Activated T-helper 1 cell treated with anti-CD3 and anti-CD28 coated beads, Interleukin-12 subunit alpha, Interleukin-12 subunit beta, Interleukin-2, Interleukin-4 antibody, amounts not matched to agents 30 ng/mL and 10 ng/mL and 1 ng/mL, durations not matched to agents 14 hours and 24 hours and 36 hours (primary cell): ENCODE measurements at regions not wholly inside any gene's neighbourhood (a gene's known extent, or its start where the extent isn't known, plus 50 kb on each side); places are given as distances from the start of the nearest gene placed in this dataset.
"Not testable (repeated sequence)": the region's sequence is repeated elsewhere in the genome, so short reads cannot be mapped to it uniquely, and the experiment has no call there.

Experiments
- DNase-seq: peaks from one replicate; pipeline ENCODE4 v3.0.0; 2021; ENCODE audit warnings: low spot score
- H3K27ac Mint-ChIP-seq: one replicate; pipeline ENCODE4 v1.8.0; 2021; ENCODE audit warnings: mild to moderate bottlenecking, mixed read lengths
- H3K27me3 Mint-ChIP-seq: one replicate; pipeline ENCODE4 v1.8.0; 2022; ENCODE audit warnings: mild to moderate bottlenecking, moderate library complexity, mixed read lengths; ENCODE audit not compliant: insufficient read depth
- H3K36me3 Mint-ChIP-seq: one replicate; pipeline ENCODE4 v1.8.0; 2021; ENCODE audit warnings: low read depth, mixed read lengths
- H3K4me1 Mint-ChIP-seq: one replicate; pipeline ENCODE4 v1.8.0; 2021; ENCODE audit warnings: low read depth, mixed read lengths
- H3K4me3 Mint-ChIP-seq: one replicate; pipeline ENCODE4 v1.8.0; 2021; ENCODE audit warnings: mild to moderate bottlenecking, moderate library complexity, mixed read lengths
- H3K9me3 Mint-ChIP-seq: one replicate; pipeline ENCODE4 v1.8.0; 2021; ENCODE audit warnings: mixed read lengths
- intact Hi-C: fragments of 100-400 bp; cut with micrococcal nuclease; formaldehyde crosslinking; loops from one replicate; pipeline ENCODE4 v1.15.1; 2024

DNA sequence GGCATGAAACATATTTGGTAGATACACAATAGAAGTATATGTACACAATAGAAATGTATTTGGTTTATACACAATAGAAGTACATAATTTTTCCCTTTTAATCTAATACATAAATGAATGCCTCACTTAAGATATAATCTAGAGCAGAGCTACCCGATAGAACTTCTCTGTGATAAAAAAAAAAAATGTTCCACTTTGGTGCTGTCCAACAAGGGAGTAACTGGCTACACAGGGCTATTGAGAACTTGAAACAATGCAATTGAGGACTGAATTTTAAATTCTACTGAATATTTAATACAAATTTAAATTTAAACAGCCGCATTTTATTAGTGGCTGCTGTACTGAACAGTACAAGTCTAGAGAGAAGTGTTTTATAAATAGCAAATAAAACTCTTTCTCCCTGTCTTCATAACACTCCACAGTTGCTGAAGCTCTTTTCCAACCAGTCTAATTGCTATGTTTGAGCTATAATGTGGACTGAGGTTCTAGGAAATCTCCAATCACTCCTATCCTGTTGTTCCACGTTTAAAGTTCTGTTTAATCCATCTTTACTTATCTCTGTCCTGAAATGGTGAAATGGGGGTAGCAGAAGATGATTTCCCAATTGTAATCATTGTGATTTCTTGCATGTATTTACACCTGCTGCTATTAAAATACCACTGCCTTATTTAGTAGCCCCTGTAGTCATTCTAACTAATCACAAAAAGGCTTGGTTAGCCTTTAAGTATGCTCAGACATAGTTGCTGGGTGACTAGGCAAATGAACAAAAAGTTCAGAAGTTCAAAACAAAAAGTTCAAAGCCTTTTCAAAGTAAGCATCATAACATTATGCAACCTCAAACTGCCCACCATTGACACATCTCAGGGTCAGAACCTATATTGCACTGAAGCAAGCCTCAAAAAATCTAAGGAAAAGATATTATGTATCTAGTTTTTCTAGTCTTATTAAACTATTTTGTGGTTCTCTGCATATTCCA, 192.3 kb upstream of the C1orf87 start:
- Mint-ChIP-seq H3K4me1 (no peaks in the 10 kb centered on the region), H3K36me3 (no peaks in the 10 kb centered on the region), H3K27ac (no peak overlapping the region), H3K4me3 (no peak overlapping the region), H3K27me3 (no peaks in the 10 kb centered on the region), H3K9me3 (no peaks in the 10 kb centered on the region)
- intact Hi-C loops = no loop called here
- no peak for DNase-seq

DNA sequence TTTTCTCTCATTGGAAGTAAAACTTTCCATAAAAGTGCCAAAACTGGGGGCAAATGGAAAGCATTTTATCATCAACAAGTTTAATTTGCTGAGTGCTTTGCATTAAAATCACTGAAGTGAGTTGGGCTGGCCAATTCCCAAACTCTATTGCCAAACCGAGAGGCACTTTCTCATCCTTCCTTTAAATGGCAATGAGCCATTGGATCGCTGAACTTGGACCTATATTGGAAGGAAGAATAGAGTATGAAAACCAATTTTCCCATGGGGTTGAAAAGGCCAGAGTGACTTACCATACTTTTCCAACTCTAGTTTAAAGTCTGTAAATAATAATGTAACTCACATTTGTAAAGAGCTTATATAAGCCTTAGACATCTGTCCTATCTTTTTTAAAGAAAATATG, 189.1 kb upstream of the C1orf87 start:
- no peak for DNase-seq
- H3K4me1 Mint-ChIP-seq = no peaks in the 10 kb centered on the region
- H3K4me3 Mint-ChIP-seq = no peak overlapping the region
- no peak overlapping the region for H3K27ac Mint-ChIP-seq
- H3K27me3 Mint-ChIP-seq = peaks cover 1% of the 10 kb centered on the region
- H3K9me3 Mint-ChIP-seq = no peaks in the 10 kb centered on the region
- intact Hi-C loops = no loop called here
- no peaks in the 10 kb centered on the region for H3K36me3 Mint-ChIP-seq

DNA sequence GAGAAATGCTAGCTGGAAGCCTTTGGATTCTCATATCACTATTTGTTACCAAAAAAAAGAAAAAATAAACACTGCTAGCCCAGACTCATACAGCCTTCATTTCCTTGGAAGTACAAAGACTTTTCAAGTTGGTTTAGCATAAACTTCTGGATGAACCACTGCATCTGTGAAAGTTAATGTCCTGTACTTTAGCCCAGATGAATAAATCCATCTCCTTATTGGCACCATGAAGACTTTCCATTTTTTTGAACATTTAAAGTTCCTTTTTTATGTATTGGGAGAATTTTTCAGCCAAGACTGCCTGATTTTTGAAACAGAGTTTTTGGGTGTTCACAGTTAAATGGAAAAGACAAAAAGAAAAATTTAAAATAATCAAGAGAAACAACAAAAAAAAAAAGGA, 184.0 kb upstream of the C1orf87 start:
- DNase-seq = no peak
- intact Hi-C loops = no loop called here
- Mint-ChIP-seq H3K27me3 (peaks cover 1% of the 10 kb centered on the region), H3K4me3 (no peak overlapping the region), H3K4me1 (no peaks in the 10 kb centered on the region), H3K9me3 (no peaks in the 10 kb centered on the region), H3K36me3 (no peaks in the 10 kb centered on the region), H3K27ac (no peak overlapping the region)

DNA sequence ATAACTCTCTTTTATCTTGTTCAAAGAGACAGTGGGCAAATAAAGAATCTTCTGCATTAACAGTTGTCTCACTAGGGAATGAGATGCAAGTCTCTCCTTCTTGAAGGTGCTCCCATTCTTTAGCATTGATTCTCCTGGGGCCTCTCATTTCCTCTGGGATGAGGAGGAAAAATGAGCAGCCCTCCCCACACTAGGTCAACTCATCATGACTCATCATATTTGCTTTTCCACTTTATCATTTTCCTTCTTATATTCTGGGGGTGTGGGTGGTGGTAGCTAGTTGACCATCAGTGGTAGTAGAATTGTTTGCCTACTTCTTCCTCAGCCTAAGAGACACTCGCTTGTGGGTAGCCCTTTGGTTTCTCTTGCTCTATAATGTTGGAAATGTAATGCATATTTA, 182.0 kb upstream of the C1orf87 start:
- Mint-ChIP-seq H3K4me1 (no peaks in the 10 kb centered on the region), H3K27me3 (peaks cover 1% of the 10 kb centered on the region), H3K27ac (no peak overlapping the region), H3K36me3 (no peaks in the 10 kb centered on the region), H3K4me3 (no peak overlapping the region), H3K9me3 (no peaks in the 10 kb centered on the region)
- no peak for DNase-seq
- intact Hi-C loops = no loop called here

DNA sequence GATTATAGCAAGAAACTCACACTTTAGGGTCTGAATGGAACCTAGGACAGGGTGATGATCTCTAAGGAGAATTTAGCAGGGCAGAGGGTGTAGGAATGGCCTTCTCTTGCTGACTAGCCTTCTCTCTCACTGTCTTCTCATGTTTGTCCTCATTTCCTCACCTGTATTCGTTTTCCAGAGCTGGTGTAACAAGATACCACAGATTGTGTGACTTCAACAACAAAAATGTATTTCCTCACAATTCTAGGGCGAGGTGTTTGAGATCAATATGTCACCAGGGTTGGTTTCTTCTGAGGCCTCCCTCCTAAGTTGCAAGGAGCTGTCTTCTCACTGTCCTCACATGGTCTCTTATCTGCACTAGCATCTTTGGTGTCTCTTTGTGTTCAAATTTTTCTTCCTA, 177.9 kb upstream of the C1orf87 start:
- Mint-ChIP-seq H3K4me3 (no peak overlapping the region), H3K27me3 (no peaks in the 10 kb centered on the region), H3K4me1 (no peaks in the 10 kb centered on the region), H3K36me3 (no peaks in the 10 kb centered on the region), H3K9me3 (no peaks in the 10 kb centered on the region), H3K27ac (no peak overlapping the region)
- DNase-seq = no peak
- intact Hi-C loops = no loop called here

DNA sequence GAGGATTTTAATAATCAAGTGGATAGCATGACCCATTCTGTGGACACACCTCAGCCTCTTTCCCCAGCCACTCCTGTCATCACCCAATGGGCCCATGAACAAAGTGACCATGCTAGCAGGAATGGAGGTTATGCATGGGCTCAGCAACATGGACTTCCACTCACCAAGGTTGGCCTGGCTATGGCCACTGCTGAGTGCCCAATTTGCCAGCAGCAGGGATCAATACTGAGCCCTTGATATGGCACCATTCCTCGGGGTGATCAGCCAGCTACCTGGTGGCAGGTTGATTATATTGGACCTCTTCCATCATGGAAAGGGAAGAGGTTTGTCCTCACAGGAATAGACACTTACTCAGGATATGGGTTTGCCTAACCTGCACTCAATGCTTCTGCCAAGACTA, 173.9 kb upstream of the C1orf87 start:
- H3K9me3 Mint-ChIP-seq, H3K4me1 Mint-ChIP-seq, H3K4me3 Mint-ChIP-seq, DNase-seq, H3K27me3 Mint-ChIP-seq, H3K36me3 Mint-ChIP-seq, intact Hi-C loops, H3K27ac Mint-ChIP-seq: not testable (repeated sequence)

DNA sequence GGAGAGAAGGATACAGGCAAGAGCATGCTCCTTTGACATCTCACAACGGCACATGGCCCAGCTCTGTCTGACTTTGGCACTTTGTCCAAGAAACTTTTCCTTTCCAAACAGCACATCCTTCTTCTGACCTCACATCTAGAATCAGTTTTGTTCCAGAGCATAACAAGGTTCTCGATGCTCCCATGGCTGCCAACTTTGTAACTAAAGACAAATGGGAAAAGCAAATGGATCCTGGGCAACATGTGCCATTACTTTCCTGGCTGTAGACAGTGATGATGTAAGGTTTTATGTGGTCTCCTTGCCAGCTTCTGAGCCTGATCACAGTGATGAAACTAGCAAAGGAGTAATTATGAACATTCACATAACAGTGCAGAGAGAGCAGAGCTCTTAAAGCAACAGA, 171.8 kb upstream of the C1orf87 start:
- no peaks in the 10 kb centered on the region for H3K4me1 Mint-ChIP-seq
- H3K36me3 Mint-ChIP-seq = no peaks in the 10 kb centered on the region
- DNase-seq = no peak
- H3K4me3 Mint-ChIP-seq = no peak overlapping the region
- H3K27ac Mint-ChIP-seq = no peak overlapping the region
- no peaks in the 10 kb centered on the region for H3K9me3 Mint-ChIP-seq
- no peaks in the 10 kb centered on the region for H3K27me3 Mint-ChIP-seq
- intact Hi-C loops = no loop called here

DNA sequence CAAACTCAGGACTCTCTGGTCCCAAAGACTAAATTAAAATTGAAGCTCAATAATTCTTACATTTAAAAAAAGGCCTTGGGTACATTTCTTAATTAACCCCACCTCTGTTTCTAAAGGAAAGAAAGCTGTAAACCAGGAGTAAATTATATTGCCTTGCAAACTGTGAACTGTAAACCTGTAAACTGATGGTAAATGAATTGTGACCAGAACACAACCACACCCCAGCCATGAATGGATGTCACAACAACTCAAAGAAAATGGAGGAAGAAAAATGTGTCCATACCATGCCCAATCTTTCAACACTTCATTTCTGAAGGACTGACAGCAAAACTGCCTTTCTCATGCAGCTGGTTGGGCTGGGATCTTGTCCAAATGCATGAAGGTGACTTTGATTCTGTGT, 171.3 kb upstream of the C1orf87 start:
- no peaks in the 10 kb centered on the region for H3K4me1 Mint-ChIP-seq
- no peaks in the 10 kb centered on the region for H3K9me3 Mint-ChIP-seq
- H3K36me3 Mint-ChIP-seq = no peaks in the 10 kb centered on the region
- intact Hi-C loops = no loop called here
- H3K4me3 Mint-ChIP-seq = no peak overlapping the region
- DNase-seq = no peak
- H3K27ac Mint-ChIP-seq = no peak overlapping the region
- no peaks in the 10 kb centered on the region for H3K27me3 Mint-ChIP-seq

DNA sequence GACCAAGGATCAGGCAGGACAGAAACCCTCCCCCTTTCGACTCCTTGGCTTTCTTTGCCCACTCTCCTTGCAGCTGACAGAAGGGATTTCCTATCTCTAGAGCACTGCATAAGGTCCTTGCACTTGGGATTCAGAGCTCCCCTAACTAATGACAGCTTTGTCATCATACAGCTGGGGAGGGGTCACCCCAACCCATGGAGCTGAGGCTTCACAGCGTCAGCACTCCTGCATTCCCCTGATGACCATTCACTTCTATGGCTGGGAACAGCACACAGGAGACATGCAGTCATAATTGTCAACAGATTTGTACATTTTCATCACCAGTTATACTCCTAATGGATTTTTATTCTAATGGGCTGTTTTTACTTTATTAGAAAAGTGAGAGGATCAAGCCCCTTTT, 161.7 kb upstream of the C1orf87 start:
- DNase-seq = no peak
- Mint-ChIP-seq H3K4me1 (no peaks in the 10 kb centered on the region), H3K36me3 (no peaks in the 10 kb centered on the region), H3K9me3 (no peaks in the 10 kb centered on the region), H3K27me3 (no peaks in the 10 kb centered on the region), H3K4me3 (no peak overlapping the region), H3K27ac (no peak overlapping the region)
- intact Hi-C loops = no loop called here

DNA sequence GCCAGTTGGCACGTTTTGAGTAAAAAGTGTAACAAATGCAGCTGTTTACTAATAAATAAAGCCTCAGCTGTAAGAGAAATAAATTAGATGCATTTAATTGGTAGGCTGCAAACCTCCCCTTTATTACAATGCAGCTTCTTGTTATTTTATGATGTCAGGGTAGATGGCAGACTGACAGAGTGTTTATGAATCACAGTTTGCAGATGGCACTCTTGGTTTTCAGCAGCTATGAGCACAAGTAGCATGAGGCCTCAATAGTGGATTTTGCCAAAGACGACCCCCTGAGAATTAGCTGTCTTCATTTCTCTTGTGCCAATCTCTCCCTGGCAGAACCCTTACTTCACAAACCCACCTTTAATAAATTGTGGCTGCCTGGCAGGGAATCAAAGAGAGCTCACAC, 161.2 kb upstream of the C1orf87 start:
- H3K36me3 Mint-ChIP-seq = no peaks in the 10 kb centered on the region
- intact Hi-C loops = loop anchor here (5.0 kb wide), 1 partner anchor 1803 kb away; no protein-coding TSS in a partner anchor
- H3K27ac Mint-ChIP-seq = no peak overlapping the region
- H3K4me1 Mint-ChIP-seq = no peaks in the 10 kb centered on the region
- H3K27me3 Mint-ChIP-seq = no peaks in the 10 kb centered on the region
- no peak for DNase-seq
- H3K4me3 Mint-ChIP-seq = no peak overlapping the region
- H3K9me3 Mint-ChIP-seq = no peaks in the 10 kb centered on the region

DNA sequence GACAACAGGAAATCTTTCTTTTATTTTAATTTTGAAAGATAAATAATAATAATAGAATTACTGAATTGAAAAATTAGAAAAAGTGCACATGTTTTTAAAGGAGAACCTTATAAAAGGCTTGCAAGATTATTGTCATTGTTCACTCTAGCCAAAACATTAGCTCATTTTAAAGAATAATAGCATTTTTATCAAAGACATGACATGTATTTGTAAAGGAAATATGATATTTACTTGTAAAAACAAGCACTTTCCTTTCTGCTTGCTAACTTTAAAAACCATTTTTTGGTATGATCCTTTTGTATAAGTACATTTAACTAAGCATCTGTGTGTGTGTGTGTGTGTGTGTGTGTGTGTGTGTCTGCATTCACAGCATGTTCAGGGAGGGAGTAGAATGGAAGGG, 156.3 kb upstream of the C1orf87 start:
- DNase-seq = no peak
- no peaks in the 10 kb centered on the region for H3K4me1 Mint-ChIP-seq
- intact Hi-C loops = loop anchor here (5.0 kb wide), 1 partner anchor 1807 kb away; no protein-coding TSS in a partner anchor
- no peaks in the 10 kb centered on the region for H3K36me3 Mint-ChIP-seq
- peaks cover 4% of the 10 kb centered on the region for H3K27me3 Mint-ChIP-seq
- no peak overlapping the region for H3K27ac Mint-ChIP-seq
- H3K9me3 Mint-ChIP-seq = no peaks in the 10 kb centered on the region
- no peak overlapping the region for H3K4me3 Mint-ChIP-seq

DNA sequence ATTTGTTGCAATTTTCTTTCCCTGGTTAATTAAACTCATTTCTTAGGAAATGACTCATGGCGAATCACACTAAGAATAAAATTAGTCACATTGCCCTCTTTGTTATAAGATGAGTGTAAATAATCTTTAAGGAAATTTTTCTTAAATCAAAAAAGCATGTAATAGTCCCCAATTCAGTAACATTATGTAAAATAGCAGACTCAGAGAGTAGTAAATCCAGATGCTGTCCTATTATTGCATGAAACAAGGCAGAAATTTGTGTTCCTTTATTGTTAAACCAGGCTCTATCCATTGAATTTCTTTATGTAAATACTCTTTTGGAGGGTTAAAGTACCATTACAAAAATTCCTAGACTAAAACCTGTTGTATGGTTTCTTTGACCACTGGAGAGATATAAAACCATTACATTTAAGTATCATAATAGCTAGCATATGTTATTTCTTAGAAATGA, 154.5 kb upstream of the C1orf87 start:
- H3K36me3 Mint-ChIP-seq = no peaks in the 10 kb centered on the region
- no peak for DNase-seq
- no peaks in the 10 kb centered on the region for H3K4me1 Mint-ChIP-seq
- H3K9me3 Mint-ChIP-seq = no peaks in the 10 kb centered on the region
- no peak overlapping the region for H3K27ac Mint-ChIP-seq
- intact Hi-C loops = no loop called here
- H3K27me3 Mint-ChIP-seq = peaks cover 4% of the 10 kb centered on the region
- H3K4me3 Mint-ChIP-seq = no peak overlapping the region

DNA sequence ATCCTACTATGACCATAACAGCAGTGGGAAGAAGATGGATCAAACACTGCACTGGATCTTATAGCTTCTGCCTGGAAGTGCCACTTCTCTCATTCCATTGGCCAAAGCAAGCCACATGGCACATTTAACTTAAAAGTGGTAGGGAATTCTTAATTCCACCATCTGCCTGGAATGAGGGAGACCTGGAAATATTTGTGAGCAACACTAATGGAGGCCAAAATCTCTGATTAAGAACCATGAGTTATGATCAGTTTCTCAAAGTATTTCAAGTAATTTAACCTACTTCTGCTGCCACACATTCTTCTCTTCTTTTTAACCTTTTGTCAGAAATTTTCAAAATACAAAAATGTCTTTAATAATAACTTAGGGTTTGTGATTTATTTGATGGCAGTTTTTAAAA, 154.0 kb upstream of the C1orf87 start:
- Mint-ChIP-seq H3K9me3 (no peaks in the 10 kb centered on the region), H3K36me3 (no peaks in the 10 kb centered on the region), H3K4me1 (no peaks in the 10 kb centered on the region), H3K27me3 (peaks cover 4% of the 10 kb centered on the region), H3K4me3 (no peak overlapping the region), H3K27ac (no peak overlapping the region)
- intact Hi-C loops = no loop called here
- no peak for DNase-seq
